K562 (cell line): ENCODE measurements at regions not wholly inside any gene's neighbourhood (a gene's known extent, or its start where the extent isn't known, plus 50 kb on each side); places are given as distances from the start of the nearest gene placed in this dataset.

Source experiments
- CREBBP ChIP-seq: IDR thresholded peaks from one replicate; pipeline ENCODE4 v1.6.1; 2012; ENCODE audit warnings: low read depth, mild to moderate bottlenecking, control low read depth, inconsistent platforms, low read length
- EP300 ChIP-seq: IDR thresholded peaks from 2 replicates; pipeline ENCODE4 v1.6.1; 2012; ENCODE audit warnings: low read length, improper control_type of control experiment
- FOXJ3 ChIP-seq: sonication (generic); formaldehyde crosslinking; IDR thresholded peaks from 2 replicates; pipeline ENCODE4 v1.4.0; 2020; ENCODE audit warnings: mild to moderate bottlenecking, missing genetic modification reagents
- POLR2A ChIP-seq: fragments of 450-650 bp; conservative IDR thresholded peaks from 2 replicates; pipeline ENCODE4 v1.6.1; 2016
- SAFB2 ChIP-seq: fragments of 200-400 bp; formaldehyde crosslinking; IDR thresholded peaks from 2 replicates; pipeline ENCODE4 v1.6.1; 2018; ENCODE audit warnings: borderline replicate concordance, low read length, low read depth, moderate library complexity; ENCODE audit not compliant: severe bottlenecking
- ZNF124 ChIP-seq: sonication (generic); formaldehyde crosslinking; IDR thresholded peaks from 2 replicates; pipeline ENCODE4 v1.8.1; 2022; ENCODE audit warnings: missing genetic modification reagents
- ZNF263 ChIP-seq: sonication (generic); formaldehyde crosslinking; IDR thresholded peaks from 2 replicates; pipeline ENCODE4 v1.8.0; 2022; ENCODE audit warnings: mild to moderate bottlenecking, missing genetic modification reagents, borderline replicate concordance
- ZNF408 ChIP-seq: fragments of 250-450 bp; sonication (Bioruptor Pico); IDR thresholded peaks from 2 replicates; pipeline ENCODE4 v1.4.0; 2020; ENCODE audit warnings: low read depth, mild to moderate bottlenecking, moderate library complexity
- TF ChIP-seq, protein P1 (sequence below): sonication (generic); formaldehyde crosslinking; IDR thresholded peaks from 2 replicates; pipeline ENCODE4 v1.8.0; 2023; ENCODE audit warnings: mild to moderate bottlenecking, missing genetic modification reagents
- TF ChIP-seq, protein P2 (sequence below), 3 experiments: IDR thresholded peaks in 2 of 3; conservative IDR thresholded peaks in 1 of 3; 2 replicates each; pipeline ENCODE4 v1.5.1; 2011 to 2012; ENCODE audit warnings: low read length in 3 of 3, mild to moderate bottlenecking in 3 of 3, control low read depth in 2 of 3, improper control_type of control experiment in 1 of 3, inconsistent platforms in 1 of 3, low read depth in 1 of 3, mixed read lengths in 1 of 3, moderate library complexity in 1 of 3; ENCODE audit not compliant: insufficient read depth in 2 of 3

DNA sequence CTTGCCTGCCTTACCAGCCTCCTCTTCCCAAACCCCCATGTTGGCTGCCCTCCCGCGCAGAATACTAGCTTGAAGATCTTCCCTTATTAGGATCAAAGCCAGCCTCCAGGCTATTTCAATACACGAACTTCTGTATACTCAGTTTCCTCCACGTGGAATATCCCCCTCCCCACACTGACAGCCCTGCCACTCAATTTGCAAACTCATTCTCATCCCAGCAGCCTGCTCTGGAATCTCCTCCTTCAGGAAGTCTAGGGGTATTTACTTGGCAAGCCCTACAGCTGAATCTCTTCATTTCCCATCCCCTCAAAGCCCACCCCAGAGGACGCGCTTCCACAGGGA, 157.0 kb upstream of the SMIM23 start:
- no peak for TF ChIP-seq ZNF408 (CRISPR knock-in tag)
- TF ChIP-seq FOXJ3 (CRISPR knock-in tag): no peak
- TF ChIP-seq, protein P1, sequence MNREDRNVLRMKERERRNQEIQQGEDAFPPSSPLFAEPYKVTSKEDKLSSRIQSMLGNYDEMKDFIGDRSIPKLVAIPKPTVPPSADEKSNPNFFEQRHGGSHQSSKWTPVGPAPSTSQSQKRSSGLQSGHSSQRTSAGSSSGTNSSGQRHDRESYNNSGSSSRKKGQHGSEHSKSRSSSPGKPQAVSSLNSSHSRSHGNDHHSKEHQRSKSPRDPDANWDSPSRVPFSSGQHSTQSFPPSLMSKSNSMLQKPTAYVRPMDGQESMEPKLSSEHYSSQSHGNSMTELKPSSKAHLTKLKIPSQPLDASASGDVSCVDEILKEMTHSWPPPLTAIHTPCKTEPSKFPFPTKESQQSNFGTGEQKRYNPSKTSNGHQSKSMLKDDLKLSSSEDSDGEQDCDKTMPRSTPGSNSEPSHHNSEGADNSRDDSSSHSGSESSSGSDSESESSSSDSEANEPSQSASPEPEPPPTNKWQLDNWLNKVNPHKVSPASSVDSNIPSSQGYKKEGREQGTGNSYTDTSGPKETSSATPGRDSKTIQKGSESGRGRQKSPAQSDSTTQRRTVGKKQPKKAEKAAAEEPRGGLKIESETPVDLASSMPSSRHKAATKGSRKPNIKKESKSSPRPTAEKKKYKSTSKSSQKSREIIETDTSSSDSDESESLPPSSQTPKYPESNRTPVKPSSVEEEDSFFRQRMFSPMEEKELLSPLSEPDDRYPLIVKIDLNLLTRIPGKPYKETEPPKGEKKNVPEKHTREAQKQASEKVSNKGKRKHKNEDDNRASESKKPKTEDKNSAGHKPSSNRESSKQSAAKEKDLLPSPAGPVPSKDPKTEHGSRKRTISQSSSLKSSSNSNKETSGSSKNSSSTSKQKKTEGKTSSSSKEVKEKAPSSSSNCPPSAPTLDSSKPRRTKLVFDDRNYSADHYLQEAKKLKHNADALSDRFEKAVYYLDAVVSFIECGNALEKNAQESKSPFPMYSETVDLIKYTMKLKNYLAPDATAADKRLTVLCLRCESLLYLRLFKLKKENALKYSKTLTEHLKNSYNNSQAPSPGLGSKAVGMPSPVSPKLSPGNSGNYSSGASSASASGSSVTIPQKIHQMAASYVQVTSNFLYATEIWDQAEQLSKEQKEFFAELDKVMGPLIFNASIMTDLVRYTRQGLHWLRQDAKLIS (CRISPR knock-in tag): no peak
- TF ChIP-seq SAFB2: no peak
- no peak for TF ChIP-seq POLR2A
- no peak for TF ChIP-seq ZNF124 (CRISPR knock-in tag)
- TF ChIP-seq, protein P2, sequence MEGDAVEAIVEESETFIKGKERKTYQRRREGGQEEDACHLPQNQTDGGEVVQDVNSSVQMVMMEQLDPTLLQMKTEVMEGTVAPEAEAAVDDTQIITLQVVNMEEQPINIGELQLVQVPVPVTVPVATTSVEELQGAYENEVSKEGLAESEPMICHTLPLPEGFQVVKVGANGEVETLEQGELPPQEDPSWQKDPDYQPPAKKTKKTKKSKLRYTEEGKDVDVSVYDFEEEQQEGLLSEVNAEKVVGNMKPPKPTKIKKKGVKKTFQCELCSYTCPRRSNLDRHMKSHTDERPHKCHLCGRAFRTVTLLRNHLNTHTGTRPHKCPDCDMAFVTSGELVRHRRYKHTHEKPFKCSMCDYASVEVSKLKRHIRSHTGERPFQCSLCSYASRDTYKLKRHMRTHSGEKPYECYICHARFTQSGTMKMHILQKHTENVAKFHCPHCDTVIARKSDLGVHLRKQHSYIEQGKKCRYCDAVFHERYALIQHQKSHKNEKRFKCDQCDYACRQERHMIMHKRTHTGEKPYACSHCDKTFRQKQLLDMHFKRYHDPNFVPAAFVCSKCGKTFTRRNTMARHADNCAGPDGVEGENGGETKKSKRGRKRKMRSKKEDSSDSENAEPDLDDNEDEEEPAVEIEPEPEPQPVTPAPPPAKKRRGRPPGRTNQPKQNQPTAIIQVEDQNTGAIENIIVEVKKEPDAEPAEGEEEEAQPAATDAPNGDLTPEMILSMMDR (IDR thresholded peaks at IDR 0.05 in 2 of 3, conservative IDR thresholded peaks at IDR 0.05 in 1 of 3; ENCODE audit: insufficient read depth in 2 of 3, low read depth in 1 of 3, low read length in 3 of 3): no peak
- no peak for TF ChIP-seq ZNF263 (CRISPR knock-in tag)
- TF ChIP-seq CREBBP: no peak
- no peak for TF ChIP-seq EP300
